BLaER1 (cell line): ENCODE measurements at regions not wholly inside any gene's neighbourhood (a gene's known extent, or its start where the extent isn't known, plus 50 kb on each side); places are given as distances from the start of the nearest gene placed in this dataset.

Source experiments
- H3K27ac ChIP-seq: shearing (Covaris generic); formaldehyde crosslinking; 2 replicates; pipeline ENCODE4 v1.8.1; 2022
- H3K27me3 ChIP-seq: shearing (Covaris generic); formaldehyde crosslinking; 2 replicates; pipeline ENCODE4 v1.8.1; 2022
- H3K36me3 ChIP-seq: shearing (Covaris generic); formaldehyde crosslinking; 2 replicates; pipeline ENCODE4 v1.8.1; 2022
- H3K4me1 ChIP-seq: shearing (Covaris generic); formaldehyde crosslinking; 2 replicates; pipeline ENCODE4 v1.8.1; 2022
- H3K4me2 ChIP-seq: shearing (Covaris generic); formaldehyde crosslinking; 2 replicates; pipeline ENCODE4 v1.8.1; 2022
- H3K4me3 ChIP-seq: shearing (Covaris generic); formaldehyde crosslinking; 2 replicates; pipeline ENCODE4 v1.8.1; 2022
- H3K9ac ChIP-seq: shearing (Covaris generic); formaldehyde crosslinking; 2 replicates; pipeline ENCODE4 v1.8.1; 2022
- H3K9me3 ChIP-seq: shearing (Covaris generic); formaldehyde crosslinking; 2 replicates; pipeline ENCODE4 v1.8.1; 2022
- H4K20me1 ChIP-seq: shearing (Covaris generic); formaldehyde crosslinking; 2 replicates; pipeline ENCODE4 v1.8.1; 2022
- Cebpa-rat ChIP-seq: shearing (Covaris generic); IDR thresholded peaks from 2 replicates; pipeline ENCODE4 v1.8.1; 2022

GRCh38 chr11:130787092-130787616, 129.1 kb downstream of the SNX19 start:
- Histone ChIP-seq H3K4me1 (no peaks in the 10 kb centered on the region), H3K27ac (no peak overlapping the region), H4K20me1 (no peaks in the 10 kb centered on the region), H3K9ac (no peak overlapping the region), H3K4me2 (no peak overlapping the region), H3K4me3 (no peak overlapping the region), H3K9me3 (peaks cover 28% of the 10 kb centered on the region), H3K27me3 (no peaks in the 10 kb centered on the region), H3K36me3 (no peaks in the 10 kb centered on the region)
- TF ChIP-seq Cebpa-rat: no peak

GRCh38 chr11:130787973-130788570, 128.2 kb downstream of the SNX19 start:
- H3K9me3 ChIP-seq: peaks cover 28% of the 10 kb centered on the region
- no peaks in the 10 kb centered on the region for H3K27me3 ChIP-seq
- no peak overlapping the region for H3K4me3 ChIP-seq
- no peak overlapping the region for H3K4me2 ChIP-seq
- H4K20me1 ChIP-seq: no peaks in the 10 kb centered on the region
- no peak overlapping the region for H3K27ac ChIP-seq
- H3K36me3 ChIP-seq: no peaks in the 10 kb centered on the region
- H3K9ac ChIP-seq: no peak overlapping the region
- no peaks in the 10 kb centered on the region for H3K4me1 ChIP-seq
- no peak for TF ChIP-seq Cebpa-rat

GRCh38 chr11:130789056-130789640, 127.1 kb downstream of the SNX19 start:
- no peak overlapping the region for H3K4me3 ChIP-seq
- no peaks in the 10 kb centered on the region for H4K20me1 ChIP-seq
- no peak overlapping the region for H3K4me2 ChIP-seq
- H3K36me3 ChIP-seq: no peaks in the 10 kb centered on the region
- no peaks in the 10 kb centered on the region for H3K4me1 ChIP-seq
- no peaks in the 10 kb centered on the region for H3K27me3 ChIP-seq
- no peak for TF ChIP-seq Cebpa-rat
- no peak overlapping the region for H3K9ac ChIP-seq
- H3K27ac ChIP-seq: no peak overlapping the region
- peaks cover 28% of the 10 kb centered on the region for H3K9me3 ChIP-seq

- Histone ChIP-seq H3K27ac (no peak overlapping the region), H3K36me3 (no peaks in the 10 kb centered on the region)
Measured at GRCh38 chr11:130790689-130791088, 125.6 kb downstream of the SNX19 start.

GRCh38 chr11:130792772-130793171, 123.5 kb downstream of the SNX19 start:
- Histone ChIP-seq H3K9ac (no peak overlapping the region), H3K27ac (no peak overlapping the region)

More at GRCh38 chr11:130790689-130791088, 125.6 kb downstream of the SNX19 start:
- Histone ChIP-seq H3K4me1 (no peaks in the 10 kb centered on the region), H3K9me3 (peaks cover 28% of the 10 kb centered on the region), H4K20me1 (no peaks in the 10 kb centered on the region), H3K9ac (no peak overlapping the region), H3K27me3 (no peaks in the 10 kb centered on the region), H3K4me2 (no peak overlapping the region), H3K4me3 (no peak overlapping the region)
- no peak for TF ChIP-seq Cebpa-rat

GRCh38 chr11:130796828-130797227, 119.5 kb downstream of the SNX19 start:
- Histone ChIP-seq H3K27ac (no peak overlapping the region), H3K9ac (no peak overlapping the region), H3K9me3 (peaks cover 6% of the 10 kb centered on the region; the same call in 1 of the 2 replicates), H3K4me2 (no peak overlapping the region), H3K4me3 (no peak overlapping the region), H3K4me1 (no peaks in the 10 kb centered on the region; the same call in 1 of the 2 replicates), H4K20me1 (no peaks in the 10 kb centered on the region), H3K36me3 (no peaks in the 10 kb centered on the region), H3K27me3 (no peaks in the 10 kb centered on the region)
- no peak for TF ChIP-seq Cebpa-rat

More at GRCh38 chr11:130792772-130793171, 123.5 kb downstream of the SNX19 start:
- no peak overlapping the region for H3K4me2 ChIP-seq
- no peaks in the 10 kb centered on the region for H3K27me3 ChIP-seq
- H3K9me3 ChIP-seq: peaks cover 28% of the 10 kb centered on the region
- H3K4me3 ChIP-seq: no peak overlapping the region
- H3K36me3 ChIP-seq: no peaks in the 10 kb centered on the region
- no peaks in the 10 kb centered on the region for H3K4me1 ChIP-seq
- no peak for TF ChIP-seq Cebpa-rat
- H4K20me1 ChIP-seq: no peaks in the 10 kb centered on the region

- H3K4me3 ChIP-seq: no peak overlapping the region
- H3K4me2 ChIP-seq: no peak overlapping the region
- no peaks in the 10 kb centered on the region for H3K27me3 ChIP-seq
- H3K9ac ChIP-seq: no peak overlapping the region
- H3K27ac ChIP-seq: no peak overlapping the region
- no peak for TF ChIP-seq Cebpa-rat
- H4K20me1 ChIP-seq: no peaks in the 10 kb centered on the region
- H3K36me3 ChIP-seq: no peaks in the 10 kb centered on the region
- peaks cover 9% of the 10 kb centered on the region; the same call in 1 of the 2 replicates for H3K4me1 ChIP-seq
- H3K9me3 ChIP-seq: peaks cover 3% of the 10 kb centered on the region; the same call in 1 of the 2 replicates
Measured at GRCh38 chr11:130798280-130798679, 118.0 kb downstream of the SNX19 start.

- Histone ChIP-seq H3K4me1 (peaks cover 9% of the 10 kb centered on the region; the same call in 1 of the 2 replicates), H3K27me3 (no peaks in the 10 kb centered on the region), H3K36me3 (no peaks in the 10 kb centered on the region), H3K4me3 (no peak overlapping the region), H3K9ac (no peak overlapping the region), H3K4me2 (no peak overlapping the region), H4K20me1 (no peaks in the 10 kb centered on the region), H3K27ac (no peak overlapping the region), H3K9me3 (peaks cover 3% of the 10 kb centered on the region; the same call in 1 of the 2 replicates)
- TF ChIP-seq Cebpa-rat: no peak
Measured at GRCh38 chr11:130798801-130799200, 117.5 kb downstream of the SNX19 start.

- Histone ChIP-seq H3K4me3 (no peak overlapping the region), H3K4me1 (peaks cover 19% of the 10 kb centered on the region), H3K9ac (no peak overlapping the region), H3K9me3 (peaks cover 3% of the 10 kb centered on the region; the same call in 1 of the 2 replicates), H3K27me3 (no peaks in the 10 kb centered on the region), H3K27ac (no peak overlapping the region), H3K4me2 (no peak overlapping the region), H3K36me3 (no peaks in the 10 kb centered on the region), H4K20me1 (no peaks in the 10 kb centered on the region)
- TF ChIP-seq Cebpa-rat: no peak
Measured at GRCh38 chr11:130801333-130802122, 114.8 kb downstream of the SNX19 start.

- H3K36me3 ChIP-seq: no peaks in the 10 kb centered on the region
- peaks cover 3% of the 10 kb centered on the region; the same call in 1 of the 2 replicates for H3K9me3 ChIP-seq
- H4K20me1 ChIP-seq: no peaks in the 10 kb centered on the region
- H3K9ac ChIP-seq: no peak overlapping the region
- H3K27ac ChIP-seq: no peak overlapping the region
- H3K27me3 ChIP-seq: no peaks in the 10 kb centered on the region
- no peak for TF ChIP-seq Cebpa-rat
- peak overlapping the region; percentile 6; the same call in 1 of the 2 replicates for H3K4me2 ChIP-seq
- no peak overlapping the region for H3K4me3 ChIP-seq
- H3K4me1 ChIP-seq: peaks cover 19% of the 10 kb centered on the region
Measured at GRCh38 chr11:130802567-130802966, 113.7 kb downstream of the SNX19 start.
